Activated naive CD8-positive, alpha-beta T cell treated with anti-CD3 and anti-CD28 coated beads, Interleukin-2, amount 10 ng/mL, durations not matched to agents 7 days and 5 days (primary cell): ENCODE measurements at regions not wholly inside any gene's neighbourhood (a gene's known extent, or its start where the extent isn't known, plus 50 kb on each side); places are given as distances from the start of the nearest gene placed in this dataset.
"Not testable (repeated sequence)": the region's sequence is repeated elsewhere in the genome, so short reads cannot be mapped to it uniquely, and the experiment has no call there.

ENCODE experiments used
- ATAC-seq: fragments of 150-1000 bp; cut with Tn5 transposase; one replicate; pipeline ENCODE4 v1.10.0; 2021; ENCODE audit warnings: low read depth, moderate library complexity
- POLR2A ChIA-PET: fragments of 350-600 bp; sonication (Branson Sonifier 250); formaldehyde crosslinking; loops from one replicate; lab custom pipeline; 2021; ENCODE audit warnings: antibody characterized with exemption; lab: Charles Lee
- DNase-seq: peaks from one replicate; pipeline ENCODE4 v3.0.0; 2021
- H3K27ac Mint-ChIP-seq: one replicate; pipeline ENCODE4 v1.8.0; 2022; ENCODE audit warnings: mild to moderate bottlenecking, mixed read lengths
- H3K27me3 Mint-ChIP-seq: one replicate; pipeline ENCODE4 v1.8.0; 2022; ENCODE audit warnings: mild to moderate bottlenecking, moderate library complexity, mixed read lengths
- H3K36me3 Mint-ChIP-seq: one replicate; pipeline ENCODE4 v1.8.0; 2021; ENCODE audit warnings: mild to moderate bottlenecking, mixed read lengths
- H3K4me1 Mint-ChIP-seq: one replicate; pipeline ENCODE4 v1.8.0; 2021; ENCODE audit warnings: mixed read lengths
- H3K4me3 Mint-ChIP-seq: one replicate; pipeline ENCODE4 v1.8.0; 2022; ENCODE audit warnings: mild to moderate bottlenecking, moderate library complexity, mixed read lengths
- H3K9me3 Mint-ChIP-seq: one replicate; pipeline ENCODE4 v1.8.0; 2021; ENCODE audit warnings: mixed read lengths

DNA sequence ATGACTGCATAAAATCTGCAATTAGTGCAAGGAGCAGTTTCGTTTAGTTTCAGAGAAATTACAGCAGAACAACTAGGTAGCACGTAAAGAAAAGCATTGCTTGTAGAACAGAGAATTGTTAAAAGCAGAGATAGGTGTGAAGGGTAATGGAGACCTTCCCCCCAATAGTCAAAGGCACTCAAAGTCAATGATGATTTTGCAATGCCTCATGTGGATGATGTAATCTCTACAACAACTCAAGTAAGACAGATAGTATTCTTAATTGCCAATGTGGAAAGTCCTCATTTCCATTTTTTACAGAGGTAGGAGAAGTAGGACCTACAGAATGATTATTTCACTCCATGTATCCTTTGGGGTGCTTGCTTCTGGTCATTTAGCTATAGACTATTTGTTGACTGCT lies 94.3 kb upstream of the GNAI1 start:
- Mint-ChIP-seq H3K36me3 (no peaks in the 10 kb centered on the region), H3K27ac (no peak overlapping the region), H3K27me3 (peaks cover 2% of the 10 kb centered on the region), H3K4me3 (no peak overlapping the region), H3K9me3 (no peaks in the 10 kb centered on the region), H3K4me1 (no peaks in the 10 kb centered on the region)
- ATAC-seq: no peak
- POLR2A ChIA-PET: interaction anchor here (1.6 kb wide), 1 partner anchor 12 kb away, joined by 3 read pairs; no protein-coding TSS in a partner anchor
- DNase-seq: no peak

DNA sequence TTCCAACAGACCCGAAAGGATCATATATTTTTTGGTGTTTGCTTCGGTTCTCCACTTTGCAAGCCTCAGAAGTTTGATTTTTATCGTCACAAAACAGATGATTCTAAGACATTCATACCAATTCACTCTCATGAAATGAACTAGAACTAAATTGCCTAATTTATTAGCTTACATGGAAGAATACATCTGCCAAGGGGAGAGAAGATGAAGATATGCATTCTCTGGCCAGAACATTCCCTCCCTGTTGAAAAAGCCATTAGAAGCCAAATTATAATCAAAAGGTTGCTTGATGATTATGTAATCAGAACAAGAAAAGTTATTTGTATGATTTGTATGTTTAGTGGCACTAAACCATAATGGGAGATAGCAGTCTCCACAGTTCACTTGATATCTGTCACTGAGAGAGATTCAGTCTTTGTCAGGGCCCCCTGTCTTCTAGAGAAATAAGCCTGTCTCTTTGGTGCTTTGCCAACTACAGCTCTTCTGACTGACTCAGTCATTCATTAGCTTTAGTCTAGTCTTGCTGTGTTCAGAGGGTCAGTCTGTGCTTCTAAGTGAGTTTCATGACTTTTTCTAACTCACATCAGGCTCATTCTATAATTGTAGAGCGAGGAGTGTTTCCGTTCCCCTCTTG lies 95.3 kb upstream of the GNAI1 start:
- H3K4me1 Mint-ChIP-seq: no peaks in the 10 kb centered on the region

DNA sequence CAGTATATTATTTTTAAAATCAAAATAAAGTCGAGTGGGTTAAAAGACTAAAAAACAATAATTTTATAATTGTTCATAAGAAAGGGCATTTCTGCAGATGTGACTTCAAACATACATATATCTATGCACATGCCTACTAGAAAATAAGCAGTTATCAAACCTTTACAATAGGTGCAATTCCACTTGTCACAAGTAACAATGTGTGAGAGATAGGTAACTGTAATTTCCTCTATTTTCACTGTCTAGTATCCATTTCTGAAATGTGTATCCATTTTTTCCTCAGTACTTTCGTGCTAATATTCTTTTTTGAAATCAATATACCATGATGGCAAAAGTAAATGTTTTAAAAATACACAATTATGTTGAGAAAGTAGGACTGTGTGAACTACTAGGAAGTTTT lies 96.9 kb upstream of the GNAI1 start:
- Mint-ChIP-seq H3K27ac (no peak overlapping the region), H3K4me3 (no peak overlapping the region), H3K9me3 (no peaks in the 10 kb centered on the region), H3K4me1 (no peaks in the 10 kb centered on the region), H3K36me3 (no peaks in the 10 kb centered on the region), H3K27me3 (no peaks in the 10 kb centered on the region)
- no peak for DNase-seq
- ATAC-seq: no peak
- POLR2A ChIA-PET: no interaction called here

More for the DNA sequence above, 95.3 kb upstream of the GNAI1 start:
- no peak for ATAC-seq
- H3K9me3 Mint-ChIP-seq: no peaks in the 10 kb centered on the region
- no peak overlapping the region for H3K27ac Mint-ChIP-seq
- H3K27me3 Mint-ChIP-seq: peaks cover 2% of the 10 kb centered on the region
- no peak overlapping the region for H3K4me3 Mint-ChIP-seq
- DNase-seq: no peak
- no peaks in the 10 kb centered on the region for H3K36me3 Mint-ChIP-seq
- POLR2A ChIA-PET: no interaction called here

DNA sequence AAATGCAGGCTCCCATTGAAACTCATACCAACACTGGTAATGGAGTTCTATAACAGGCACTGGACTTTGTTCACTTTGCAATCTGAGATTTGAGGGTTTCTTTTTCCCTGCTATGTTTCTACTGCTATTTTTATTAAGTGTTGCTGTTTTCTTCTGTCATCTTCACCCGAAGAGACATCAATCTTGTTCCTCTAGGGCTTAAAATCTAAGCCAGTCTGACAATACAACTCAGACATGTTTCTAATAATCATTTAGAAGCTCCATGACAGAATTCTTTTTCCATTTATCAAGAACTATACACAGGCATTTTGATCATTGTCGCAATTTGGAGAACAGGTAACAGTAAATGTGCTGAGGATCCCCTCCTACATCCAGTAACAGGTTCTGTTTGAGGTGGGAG lies 98.5 kb upstream of the GNAI1 start:
- no peaks in the 10 kb centered on the region for H3K27me3 Mint-ChIP-seq
- POLR2A ChIA-PET: no interaction called here

GRCh38 chr7:80028717-80029116 lies 105.9 kb upstream of the GNAI1 start:
- ATAC-seq: no peak
- Mint-ChIP-seq H3K9me3 (no peaks in the 10 kb centered on the region), H3K4me3 (no peak overlapping the region), H3K36me3 (no peaks in the 10 kb centered on the region), H3K27me3 (peaks cover 3% of the 10 kb centered on the region), H3K27ac (no peak overlapping the region), H3K4me1 (no peaks in the 10 kb centered on the region)
- POLR2A ChIA-PET: interaction anchor here (1.5 kb wide), 1 partner anchor 12 kb away, joined by 3 read pairs; no protein-coding TSS in a partner anchor
- no peak for DNase-seq

More for the DNA sequence above, 98.5 kb upstream of the GNAI1 start:
- Mint-ChIP-seq H3K4me1 (no peaks in the 10 kb centered on the region), H3K27ac (no peak overlapping the region), H3K4me3 (no peak overlapping the region), H3K36me3 (no peaks in the 10 kb centered on the region), H3K9me3 (no peaks in the 10 kb centered on the region)
- ATAC-seq: no peak
- no peak for DNase-seq

GRCh38 chr7:80027611-80028173 lies 106.9 kb upstream of the GNAI1 start:
- no peak overlapping the region for H3K4me3 Mint-ChIP-seq
- no peak for ATAC-seq
- POLR2A ChIA-PET: interaction anchor here (1.5 kb wide), 1 partner anchor 13 kb away, joined by 3 read pairs; no protein-coding TSS in a partner anchor

DNA sequence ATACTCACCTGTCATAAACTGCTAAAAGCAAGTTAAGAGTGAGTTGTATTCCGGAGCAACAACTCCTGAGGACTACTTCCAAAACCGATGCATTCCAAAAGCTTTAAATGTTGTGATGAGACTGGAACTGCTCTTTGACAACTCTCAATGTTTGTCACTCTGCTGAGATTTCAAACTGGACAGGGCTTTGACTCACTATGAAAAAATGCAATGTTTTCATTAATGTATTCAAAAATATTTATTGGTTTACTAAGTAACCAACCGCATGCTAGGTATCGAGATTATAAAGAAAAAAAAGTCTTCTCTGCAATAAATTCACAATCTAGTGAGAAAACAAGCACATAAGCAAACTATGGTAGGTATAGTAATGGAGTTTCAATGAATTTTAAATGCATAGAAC lies 107.9 kb upstream of the GNAI1 start:
- no peaks in the 10 kb centered on the region for H3K36me3 Mint-ChIP-seq
- no peaks in the 10 kb centered on the region for H3K4me1 Mint-ChIP-seq
- no peak overlapping the region for H3K27ac Mint-ChIP-seq
- no peak for DNase-seq
- POLR2A ChIA-PET: no interaction called here
- H3K4me3 Mint-ChIP-seq: no peak overlapping the region
- peaks cover 6% of the 10 kb centered on the region for H3K27me3 Mint-ChIP-seq
- no peak for ATAC-seq
- H3K9me3 Mint-ChIP-seq: peaks cover 2% of the 10 kb centered on the region

More at GRCh38 chr7:80027611-80028173, 106.9 kb upstream of the GNAI1 start:
- peaks cover 1% of the 10 kb centered on the region for H3K9me3 Mint-ChIP-seq
- no peak for DNase-seq
- H3K36me3 Mint-ChIP-seq: no peaks in the 10 kb centered on the region
- H3K27me3 Mint-ChIP-seq: peaks cover 4% of the 10 kb centered on the region
- no peak overlapping the region for H3K27ac Mint-ChIP-seq
- H3K4me1 Mint-ChIP-seq: no peaks in the 10 kb centered on the region

DNA sequence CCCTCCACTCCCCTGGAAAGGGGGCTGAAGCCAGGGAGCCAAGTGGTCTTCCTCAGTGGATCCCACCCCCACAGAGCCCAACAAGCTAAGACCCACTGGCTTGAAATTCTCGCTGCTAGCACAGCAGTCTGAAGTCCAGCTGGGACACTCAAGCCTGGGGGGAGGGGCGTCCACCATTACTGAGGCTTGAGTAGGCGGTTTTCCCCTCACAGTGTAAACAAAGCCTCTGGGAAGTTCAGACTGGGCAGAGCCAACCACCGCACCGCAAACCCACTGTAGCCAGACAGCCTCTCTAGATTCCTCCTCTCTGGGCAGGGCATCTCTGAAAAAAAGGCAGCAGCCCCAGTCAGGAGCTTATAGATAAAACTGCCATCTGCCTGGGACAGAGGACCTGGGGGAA lies 114.4 kb upstream of the GNAI1 start:
- H3K36me3 Mint-ChIP-seq, H3K27ac Mint-ChIP-seq, POLR2A ChIA-PET, DNase-seq, H3K4me3 Mint-ChIP-seq, H3K27me3 Mint-ChIP-seq, H3K4me1 Mint-ChIP-seq, H3K9me3 Mint-ChIP-seq, ATAC-seq: not testable (repeated sequence)

DNA sequence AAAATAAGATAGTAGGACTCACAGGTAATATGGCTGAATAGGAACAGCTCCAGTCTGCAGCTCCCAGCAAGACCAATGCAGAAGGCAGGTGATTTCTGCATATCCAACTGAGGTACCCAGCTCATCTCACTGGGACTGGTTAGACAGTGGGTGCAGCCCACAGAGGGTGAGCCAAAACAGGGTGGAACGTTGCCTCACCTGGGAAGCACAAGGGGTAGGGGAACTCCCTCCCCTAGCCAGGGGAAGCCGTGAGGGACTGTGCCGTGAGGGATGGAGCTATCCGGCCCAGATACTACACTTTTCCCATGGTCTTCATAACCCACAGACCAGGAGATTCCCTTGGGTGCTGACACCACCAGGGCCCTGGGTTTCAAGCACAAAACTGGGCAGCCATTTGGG lies 114.8 kb upstream of the GNAI1 start:
- H3K9me3 Mint-ChIP-seq, H3K4me1 Mint-ChIP-seq, ATAC-seq, H3K27ac Mint-ChIP-seq, POLR2A ChIA-PET, H3K36me3 Mint-ChIP-seq, DNase-seq, H3K4me3 Mint-ChIP-seq, H3K27me3 Mint-ChIP-seq: not testable (repeated sequence)

GRCh38 chr7:80018941-80019808 lies 115.5 kb upstream of the GNAI1 start:
- no peak overlapping the region for H3K27ac Mint-ChIP-seq
- no peaks in the 10 kb centered on the region for H3K36me3 Mint-ChIP-seq
- H3K4me3 Mint-ChIP-seq: no peak overlapping the region
- peaks cover 2% of the 10 kb centered on the region for H3K9me3 Mint-ChIP-seq
- DNase-seq: peak; percentile 48
- H3K27me3 Mint-ChIP-seq: peaks cover 3% of the 10 kb centered on the region
- POLR2A ChIA-PET: no interaction called here
- ATAC-seq: peak; percentile 90
- H3K4me1 Mint-ChIP-seq: no peaks in the 10 kb centered on the region

- no peak for ATAC-seq
- no peak for DNase-seq
- Mint-ChIP-seq H3K4me3 (no peak overlapping the region), H3K27ac (no peak overlapping the region), H3K27me3 (peaks cover under 1% of the 10 kb centered on the region), H3K9me3 (no peaks in the 10 kb centered on the region), H3K36me3 (no peaks in the 10 kb centered on the region), H3K4me1 (no peaks in the 10 kb centered on the region)
- POLR2A ChIA-PET: no interaction called here
Observed at GRCh38 chr7:80017101-80017698, 117.4 kb upstream of the GNAI1 start.

- H3K36me3 Mint-ChIP-seq: no peaks in the 10 kb centered on the region
- DNase-seq: no peak
- no peak overlapping the region for H3K27ac Mint-ChIP-seq
- no peaks in the 10 kb centered on the region for H3K4me1 Mint-ChIP-seq
- POLR2A ChIA-PET: no interaction called here
- no peaks in the 10 kb centered on the region for H3K27me3 Mint-ChIP-seq
- no peak overlapping the region for H3K4me3 Mint-ChIP-seq
- peaks cover 1% of the 10 kb centered on the region for H3K9me3 Mint-ChIP-seq
- ATAC-seq: no peak
Observed at GRCh38 chr7:80014511-80014910, 120.1 kb upstream of the GNAI1 start.

- H3K36me3 Mint-ChIP-seq: no peaks in the 10 kb centered on the region
- no peaks in the 10 kb centered on the region for H3K27me3 Mint-ChIP-seq
- no peak overlapping the region for H3K4me3 Mint-ChIP-seq
- ATAC-seq (no peak), DNase-seq (no peak)
- POLR2A ChIA-PET: no interaction called here
- no peaks in the 10 kb centered on the region for H3K4me1 Mint-ChIP-seq
- no peak overlapping the region for H3K27ac Mint-ChIP-seq
- H3K9me3 Mint-ChIP-seq: peaks cover 1% of the 10 kb centered on the region
Observed at GRCh38 chr7:80008039-80008438, 126.6 kb upstream of the GNAI1 start.
